Aorta (tissue), 5 donors: ENCODE measurements at regions not wholly inside any gene's neighbourhood (a gene's known extent, or its start where the extent isn't known, plus 50 kb on each side); places are given as distances from the start of the nearest gene placed in this dataset.
"Not testable (repeated sequence)": the region's sequence is repeated elsewhere in the genome, so short reads cannot be mapped to it uniquely, and the experiment has no call there.

Experiments used
- ATAC-seq: fragments of 200-7000 bp; cut with Tn5 transposase; one replicate; pipeline ENCODE4 v1.9.1; 2022; ENCODE audit warnings: moderate library complexity; ENCODE audit not compliant: low FRiP score
- DNase-seq, 2 donors: peaks; one replicate each; pipeline ENCODE4 v3.0.0-alpha.2; 2020
- H3K27ac ChIP-seq, 2 donors: one replicate each; pipeline ENCODE4 v1.5.1; 2013; ENCODE audit warnings: low read length in 2 of 2, mild to moderate bottlenecking in 2 of 2, moderate library complexity in 2 of 2, control low read depth in 1 of 2, inconsistent platforms in 1 of 2, low read depth in 1 of 2
- H3K27me3 ChIP-seq, 2 donors: one replicate each; pipeline ENCODE4 v1.6.1; 2013; ENCODE audit warnings: control low read depth in 1 of 2, low read length in 1 of 2, mild to moderate bottlenecking in 1 of 2, moderate library complexity in 1 of 2; ENCODE audit not compliant: insufficient read depth in 2 of 2, control insufficient read depth in 1 of 2
- H3K36me3 ChIP-seq, 2 donors: one replicate each; pipeline ENCODE4 v1.6.1; 2013; ENCODE audit warnings: control low read depth in 1 of 2, low read length in 1 of 2, mild to moderate bottlenecking in 1 of 2; ENCODE audit not compliant: insufficient read depth in 2 of 2, control insufficient read depth in 1 of 2
- H3K4me1 ChIP-seq, 2 donors: one replicate each; pipeline ENCODE4 v1.6.1; 2013; ENCODE audit warnings: low read length in 2 of 2, control low read depth in 1 of 2, mild to moderate bottlenecking in 1 of 2, moderate library complexity in 1 of 2; ENCODE audit not compliant: insufficient read depth in 2 of 2, control insufficient read depth in 1 of 2
- H3K4me3 ChIP-seq, 2 donors: one replicate each; pipeline ENCODE4 v1.5.1; 2013; ENCODE audit warnings: low read length in 2 of 2, control low read depth in 1 of 2, mild to moderate bottlenecking in 1 of 2
- H3K9me3 ChIP-seq: one replicate; pipeline ENCODE4 v1.6.1; 2013; ENCODE audit warnings: mild to moderate bottlenecking, low read length; ENCODE audit not compliant: control insufficient read depth
- WGBS, 2 donors: extraction: QIAGEN DNeasy Blood & Tissue Kit; methylation state at CpG; one replicate each; pipeline ENCODE4 v1.1.7; 2013; 5-methylcytosine and 5-hydroxymethylcytosine counted together
- intact Hi-C, 2 donors: fragments of 100-400 bp; cut with DNase I; formaldehyde crosslinking; loops; one replicate each; pipeline versions ENCODE4 v1.14.2 to v1.15.0; 2022
- donor health status: healthy with polysubstance abuse.
- donor health status: Bipolar disorder and iron deficiency.
- donor health status: DM: no; HTN: no; CAD: no.
- donor health status: DM: no; HTN: no; CAD: no.
- donor health status: DM: yes; HTN: yes; CAD: no.

DNA sequence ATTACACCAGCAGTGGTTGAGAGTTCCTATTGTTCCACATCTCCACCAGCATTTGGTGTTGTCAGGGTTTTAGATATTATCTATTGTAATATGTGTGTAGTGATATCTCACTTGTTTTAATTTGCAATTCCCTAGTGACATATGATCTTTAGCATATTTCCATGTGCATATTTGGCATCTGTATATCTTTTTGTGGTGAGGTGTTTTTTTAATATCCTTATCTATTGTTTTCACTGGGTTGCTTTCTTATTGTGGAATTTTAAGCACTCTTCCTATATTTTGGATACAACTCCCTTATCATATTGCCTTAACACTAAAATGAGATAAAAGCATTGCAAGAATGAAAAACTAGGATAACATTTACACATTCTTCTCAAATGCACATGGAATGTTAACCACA, 453.9 kb upstream of the FSIP2 start:
- H3K36me3 ChIP-seq: no peaks in the 10 kb centered on the region
- intact Hi-C loops: no loop called here
- no peak overlapping the region for H3K4me3 ChIP-seq
- no peaks in the 10 kb centered on the region for H3K27me3 ChIP-seq
- H3K9me3 ChIP-seq: no peaks in the 10 kb centered on the region
- ATAC-seq (no peak), DNase-seq (no peak)
- no peak overlapping the region for H3K27ac ChIP-seq
- H3K4me1 ChIP-seq: no peaks in the 10 kb centered on the region

- H3K36me3 ChIP-seq, H3K27ac ChIP-seq, intact Hi-C loops, ATAC-seq, H3K4me1 ChIP-seq, DNase-seq, H3K9me3 ChIP-seq, H3K4me3 ChIP-seq, H3K27me3 ChIP-seq: not testable (repeated sequence)
- WGBS, 2 donors: 69 to 72% methylated on average over 6 of the region's 6 CpGs
Measured at GRCh38 chr2:185290012-185290411, 448.6 kb upstream of the FSIP2 start.

- Histone ChIP-seq H3K9me3 (no peaks in the 10 kb centered on the region), H3K36me3 (no peaks in the 10 kb centered on the region), H3K27me3 (no peaks in the 10 kb centered on the region), H3K4me3 (no peak overlapping the region), H3K27ac (no peak overlapping the region), H3K4me1 (no peaks in the 10 kb centered on the region)
- DNase-seq: peak in 1 of 2 donors; percentile 46
- 41 to 42% methylated on average over 7 of the region's 7 CpGs for WGBS, 2 donors
- intact Hi-C loops: no loop called here
- no peak for ATAC-seq
Measured at GRCh38 chr2:185291035-185291647, 447.5 kb upstream of the FSIP2 start.

DNA sequence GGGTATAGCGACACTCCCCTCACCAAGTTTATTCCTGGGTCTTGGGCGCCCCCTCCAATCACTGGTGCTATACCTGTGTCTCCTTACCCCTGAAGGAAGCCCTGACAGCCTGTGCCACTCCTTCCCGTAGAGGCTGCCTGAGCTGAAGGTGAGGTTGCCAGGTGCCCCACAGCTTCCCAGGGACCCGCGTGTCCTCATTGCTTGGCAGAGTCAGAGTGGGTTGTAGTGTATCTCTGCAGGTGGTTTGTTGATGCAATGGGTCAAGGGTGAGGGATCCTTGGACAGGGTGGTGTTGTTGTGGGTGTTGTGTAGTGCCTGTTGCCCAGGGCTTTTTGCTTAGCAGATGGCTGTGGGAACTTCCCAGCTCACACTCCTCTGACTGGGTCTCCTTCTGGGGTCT, 438.7 kb upstream of the FSIP2 start:
- intact Hi-C loops: no loop called here
- 87 to 88% methylated on average over 5 of the region's 5 CpGs for WGBS, 2 donors
- no peak for ATAC-seq
- Histone ChIP-seq H3K4me1 (no peaks in the 10 kb centered on the region), H3K27ac (no peak overlapping the region), H3K27me3 (no peaks in the 10 kb centered on the region), H3K36me3 (no peaks in the 10 kb centered on the region), H3K9me3 (no peaks in the 10 kb centered on the region), H3K4me3 (no peak overlapping the region)
- no peak for DNase-seq

DNA sequence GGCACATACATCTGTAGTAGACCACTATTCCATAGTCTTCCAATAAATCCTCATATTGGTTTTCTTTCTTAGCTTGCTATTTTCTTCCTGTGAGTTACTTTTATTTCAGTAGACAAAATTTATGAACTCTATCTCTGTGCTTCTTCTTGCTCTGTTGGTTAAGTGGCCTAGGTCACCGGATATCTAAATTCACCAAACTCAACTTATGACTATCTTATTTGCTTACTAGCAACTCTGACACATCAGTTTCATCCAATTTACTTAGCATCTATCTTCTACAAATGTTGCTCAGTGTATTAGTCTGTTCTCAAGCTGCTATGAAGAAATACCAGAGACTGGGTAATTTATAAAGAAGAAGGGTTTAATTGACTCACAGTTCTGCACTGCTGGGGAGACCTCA, 432.5 kb upstream of the FSIP2 start:
- no peak overlapping the region for H3K4me3 ChIP-seq
- intact Hi-C loops: no loop called here
- H3K36me3 ChIP-seq: no peaks in the 10 kb centered on the region
- no peaks in the 10 kb centered on the region for H3K9me3 ChIP-seq
- DNase-seq (no peak), ATAC-seq (no peak)
- 93% methylated on average over 1 of the region's 1 CpG for WGBS, 2 donors
- H3K4me1 ChIP-seq: no peaks in the 10 kb centered on the region
- H3K27ac ChIP-seq: no peak overlapping the region
- H3K27me3 ChIP-seq: no peaks in the 10 kb centered on the region

DNA sequence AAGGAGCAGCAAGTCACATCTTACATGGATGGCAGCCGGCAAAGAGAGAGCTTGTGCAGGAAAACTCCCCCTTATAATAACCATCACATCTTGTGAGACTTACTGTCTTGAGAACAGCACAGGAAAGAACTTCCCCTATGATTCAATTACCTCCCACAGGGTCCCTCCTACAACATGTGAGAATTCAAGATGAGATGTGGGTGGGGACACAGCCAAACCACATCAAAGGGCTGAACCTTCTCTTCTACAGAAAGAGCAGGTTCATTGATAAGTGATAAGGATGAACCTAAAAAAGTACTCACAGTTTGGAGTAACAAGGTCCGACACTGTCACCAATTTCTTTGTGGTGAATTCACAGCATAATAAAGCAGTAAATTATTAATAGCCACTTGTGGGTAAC, 422.2 kb upstream of the FSIP2 start:
- WGBS, 2 donors: 46% methylated on average over 2 of the region's 2 CpGs
- intact Hi-C loops: no loop called here
- H3K9me3 ChIP-seq: no peaks in the 10 kb centered on the region

GRCh38 chr2:185318271-185318724, 420.3 kb upstream of the FSIP2 start:
- Histone ChIP-seq H3K27me3 (no peaks in the 10 kb centered on the region), H3K4me3 (no peak overlapping the region), H3K27ac (no peak overlapping the region), H3K36me3 (no peaks in the 10 kb centered on the region), H3K4me1 (no peaks in the 10 kb centered on the region), H3K9me3 (no peaks in the 10 kb centered on the region)
- no peak for DNase-seq
- intact Hi-C loops: no loop called here
- 70 to 72% methylated on average over 2 of the region's 2 CpGs for WGBS, 2 donors
- no peak for ATAC-seq

More for the DNA sequence above, 422.2 kb upstream of the FSIP2 start:
- Histone ChIP-seq H3K27me3 (no peaks in the 10 kb centered on the region), H3K27ac (no peak overlapping the region), H3K4me3 (no peak overlapping the region), H3K4me1 (no peaks in the 10 kb centered on the region), H3K36me3 (no peaks in the 10 kb centered on the region)
- no peak for DNase-seq
- no peak for ATAC-seq

GRCh38 chr2:185335879-185336278, 402.7 kb upstream of the FSIP2 start:
- 78 to 88% methylated on average over 3 of the region's 3 CpGs for WGBS, 2 donors
- intact Hi-C loops: no loop called here
- DNase-seq: no peak
- H3K27ac ChIP-seq: no peak overlapping the region
- ATAC-seq: no peak
- H3K27me3 ChIP-seq: no peaks in the 10 kb centered on the region
- no peaks in the 10 kb centered on the region for H3K9me3 ChIP-seq
- H3K4me3 ChIP-seq: no peak overlapping the region
- no peaks in the 10 kb centered on the region for H3K36me3 ChIP-seq
- H3K4me1 ChIP-seq: no peaks in the 10 kb centered on the region

GRCh38 chr2:185337033-185337432, 401.6 kb upstream of the FSIP2 start:
- Histone ChIP-seq H3K9me3 (no peaks in the 10 kb centered on the region), H3K4me1 (no peaks in the 10 kb centered on the region), H3K27ac (no peak overlapping the region), H3K4me3 (no peak overlapping the region), H3K36me3 (no peaks in the 10 kb centered on the region), H3K27me3 (no peaks in the 10 kb centered on the region)
- intact Hi-C loops: no loop called here
- no peak for DNase-seq
- WGBS, 2 donors: 65 to 82% methylated on average over 1 of the region's 1 CpG
- no peak for ATAC-seq
